Transverse colon (tissue), 4 donors: ENCODE measurements at regions not wholly inside any gene's neighbourhood (a gene's known extent, or its start where the extent isn't known, plus 50 kb on each side); places are given as distances from the start of the nearest gene placed in this dataset.

Experiments
- DNase-seq: peaks from one replicate; pipeline ENCODE4 v3.0.0-alpha.2; 2019
- H3K27ac ChIP-seq, 4 donors: fragments of 200-600 bp; sonication (generic); 2 replicates each; pipeline ENCODE4 v1.5.1; 2016 to 2018; ENCODE audit warnings: inconsistent platforms in 4 of 4
- H3K27me3 ChIP-seq: fragments of 200-600 bp; sonication (generic); 2 replicates; pipeline ENCODE4 v1.5.1; 2017; ENCODE audit warnings: inconsistent platforms
- H3K36me3 ChIP-seq, 4 donors: fragments of 200-600 bp; sonication (generic); 2 replicates each; pipeline ENCODE4 v1.5.1; 2017 to 2019; ENCODE audit warnings: inconsistent platforms in 4 of 4
- H3K4me1 ChIP-seq, 4 donors: fragments of 200-600 bp; sonication (generic); 2 replicates each; pipeline ENCODE4 v1.5.1; 2017 to 2020; ENCODE audit warnings: inconsistent platforms in 4 of 4
- H3K4me3 ChIP-seq, 4 donors: fragments of 200-600 bp; sonication (generic); 1 replicate in 1 of 4; 2 replicates in 3 of 4; pipeline versions ENCODE4 v1.5.1 to v1.6.1; 2017 to 2019; ENCODE audit warnings: inconsistent platforms in 4 of 4
- H3K9me3 ChIP-seq, 2 donors: fragments of 200-600 bp; sonication (generic); 2 replicates each; pipeline ENCODE4 v1.5.1; 2017 to 2019; ENCODE audit warnings: inconsistent platforms in 2 of 2
- CTCF ChIP-seq, 5 experiments: fragments of 200-600 bp in 3 of 5; fragments of 450-650 bp in 2 of 5; sonication (generic) in 3 of 5; IDR thresholded peaks; 1 replicate in 2 of 5; 2 replicates in 3 of 5; pipeline ENCODE4 v1.5.1; 2016 to 2017; ENCODE audit warnings: antibody characterized with exemption in 5 of 5, inconsistent platforms in 3 of 5, mild to moderate bottlenecking in 2 of 5, moderate library complexity in 1 of 5
- EP300 ChIP-seq: sonication (generic); formaldehyde crosslinking; IDR thresholded peaks from one replicate; pipeline ENCODE4 v1.6.1; 2017; ENCODE audit warnings: antibody characterized with exemption, low read depth
- POLR2A ChIP-seq: fragments of 450-650 bp; IDR thresholded peaks from one replicate; pipeline ENCODE4 v1.6.1; 2016; ENCODE audit warnings: antibody characterized with exemption, mild to moderate bottlenecking, moderate library complexity
- POLR2AphosphoS5 ChIP-seq, 3 donors: sonication (generic); formaldehyde crosslinking; IDR thresholded peaks; one replicate each; pipeline ENCODE4 v1.6.1; 2016; ENCODE audit warnings: antibody characterized with exemption in 3 of 3
- WGBS, 2 donors: methylation state at CpG; one replicate each; pipeline ENCODE4 v1.1.5; 2018; ENCODE audit warnings: low coverage in 1 of 2; 5-methylcytosine and 5-hydroxymethylcytosine counted together
- in situ Hi-C, 4 donors: fragments of 200-750 bp; cut with MboI; loops; one replicate each; pipeline versions ENCODE4 v1.15.0 to v1.15.1; 2017; ENCODE audit warnings: low sequenced_read_pairs in 3 of 4, low pct_ligation_motif_present in 1 of 4, low pct_unique_long_range_greater_than_20kb in 1 of 4
- intact Hi-C: fragments of 100-400 bp; cut with DNase I; formaldehyde crosslinking; loops from one replicate; pipeline ENCODE4 v1.15.1; 2023; ENCODE audit warnings: low total_unique reads

DNA sequence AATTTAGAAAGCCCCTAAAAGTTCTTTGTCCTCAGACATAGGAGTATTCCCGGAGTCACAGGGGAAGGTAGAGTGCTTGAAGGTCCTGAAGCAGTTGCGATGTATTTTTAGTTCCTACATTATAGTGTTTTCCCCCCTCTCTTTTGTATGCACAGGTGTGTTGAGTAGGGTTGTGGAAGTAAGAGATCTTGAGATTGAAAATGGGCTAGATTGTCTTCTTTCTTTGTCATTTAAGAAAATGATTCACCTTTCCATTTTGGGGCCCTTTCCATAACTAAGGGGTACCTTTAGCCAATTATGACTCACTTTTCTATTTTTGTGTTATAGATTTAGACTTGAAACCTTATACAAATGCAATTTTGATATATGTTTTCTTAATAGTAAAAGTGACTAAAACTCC, 75.8 kb upstream of the AFF2 start:
- intact Hi-C loops (no loop called here), in situ Hi-C loops (no loop called here)
- DNase-seq = no peak
- TF ChIP-seq POLR2A = no peak
- TF ChIP-seq EP300 = no peak
- no peak for TF ChIP-seq CTCF (IDR thresholded peaks at IDR 0.05)
- TF ChIP-seq POLR2AphosphoS5 (IDR thresholded peaks at IDR 0.05) = no peak
- Histone ChIP-seq H3K4me3 (no peak overlapping the region), H3K36me3 (no peaks in the 10 kb centered on the region), H3K27me3 (no peaks in the 10 kb centered on the region), H3K4me1 (no peaks in the 10 kb centered on the region), H3K27ac (no peak overlapping the region), H3K9me3 (no peaks in the 10 kb centered on the region)
- WGBS, 2 donors = 90% methylated on average over 2 of the region's 2 CpGs; no CpG with 5 or more reads in 1 of the 2 donors

DNA sequence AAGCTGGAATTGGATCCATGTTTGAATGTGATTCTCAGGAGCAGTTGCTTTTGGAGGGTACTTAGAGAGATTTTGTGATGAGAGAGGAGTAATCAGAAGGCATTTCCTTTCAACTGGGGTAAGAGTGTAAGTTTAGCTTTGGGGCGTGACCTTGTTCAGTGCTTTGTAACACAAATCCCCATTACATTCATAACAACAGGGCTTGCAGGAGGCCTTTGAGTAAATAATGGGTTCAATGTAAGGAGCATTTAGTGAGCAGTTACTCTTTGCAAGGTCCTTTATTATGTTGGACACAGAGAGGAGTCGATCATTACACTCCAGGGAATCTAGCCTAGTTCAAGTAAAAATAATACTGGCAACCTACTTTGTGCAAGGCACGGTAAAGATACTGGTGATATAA, 74.0 kb upstream of the AFF2 start:
- WGBS, 2 donors = 66% methylated on average over 3 of the region's 3 CpGs; no CpG with 5 or more reads in 1 of the 2 donors
- H3K36me3 ChIP-seq = no peaks in the 10 kb centered on the region
- intact Hi-C loops = no loop called here
- no peaks in the 10 kb centered on the region for H3K4me1 ChIP-seq
- no peak overlapping the region for H3K27ac ChIP-seq
- H3K9me3 ChIP-seq = no peaks in the 10 kb centered on the region
- in situ Hi-C loops = no loop called here
- TF ChIP-seq CTCF (IDR thresholded peaks at IDR 0.05) = no peak
- TF ChIP-seq POLR2AphosphoS5 (IDR thresholded peaks at IDR 0.05) = no peak
- no peak for TF ChIP-seq EP300
- no peak for TF ChIP-seq POLR2A
- H3K4me3 ChIP-seq = no peak overlapping the region
- DNase-seq = no peak
- no peaks in the 10 kb centered on the region for H3K27me3 ChIP-seq

DNA sequence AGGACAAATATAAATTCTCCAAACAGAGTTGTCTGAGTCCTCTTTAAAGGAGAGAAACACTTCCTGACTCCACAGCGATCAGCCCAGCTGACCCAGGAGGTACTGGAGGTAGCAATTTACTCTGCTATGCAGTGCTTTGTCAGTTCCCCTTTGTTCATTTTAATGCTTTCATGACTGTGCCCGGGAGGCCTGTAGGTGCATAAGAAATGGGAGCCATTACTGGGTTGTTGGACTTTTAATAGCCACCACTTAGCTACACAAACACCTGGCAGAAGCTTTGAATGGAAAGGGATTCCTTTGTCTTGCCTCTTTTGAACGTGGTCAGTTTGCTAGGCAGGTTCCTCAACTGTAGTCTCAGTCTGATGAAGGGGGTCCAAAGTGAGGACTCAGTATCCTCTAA, 59.0 kb upstream of the AFF2 start:
- in situ Hi-C loops = no loop called here

GRCh38 chrX:148443216-148443615, 57.2 kb upstream of the AFF2 start:
- H3K9me3 ChIP-seq = no peaks in the 10 kb centered on the region
- intact Hi-C loops = no loop called here
- no peak for DNase-seq
- H3K27me3 ChIP-seq = no peaks in the 10 kb centered on the region
- H3K4me1 ChIP-seq = no peaks in the 10 kb centered on the region
- no peaks in the 10 kb centered on the region for H3K36me3 ChIP-seq
- in situ Hi-C loops = no loop called here
- WGBS, 2 donors = 70% methylated on average over 3 of the region's 3 CpGs; no CpG with 5 or more reads in 1 of the 2 donors
- H3K27ac ChIP-seq = no peak overlapping the region
- TF ChIP-seq EP300 (no peak), POLR2AphosphoS5 (IDR thresholded peaks at IDR 0.05) (no peak), POLR2A (no peak), CTCF (IDR thresholded peaks at IDR 0.05) (no peak)
- no peak overlapping the region for H3K4me3 ChIP-seq

More for the DNA sequence above, 59.0 kb upstream of the AFF2 start:
- no peaks in the 10 kb centered on the region for H3K36me3 ChIP-seq
- intact Hi-C loops = no loop called here
- no peak overlapping the region for H3K4me3 ChIP-seq
- DNase-seq = no peak
- no peak for TF ChIP-seq EP300
- no peak for TF ChIP-seq POLR2A
- TF ChIP-seq POLR2AphosphoS5 (IDR thresholded peaks at IDR 0.05) = no peak
- no peak for TF ChIP-seq CTCF (IDR thresholded peaks at IDR 0.05)
- H3K27me3 ChIP-seq = no peaks in the 10 kb centered on the region
- 32% methylated on average over 3 of the region's 3 CpGs; no CpG with 5 or more reads in 1 of the 2 donors for WGBS, 2 donors
- H3K9me3 ChIP-seq = no peaks in the 10 kb centered on the region
- no peak overlapping the region for H3K27ac ChIP-seq
- H3K4me1 ChIP-seq = no peaks in the 10 kb centered on the region
